ENCODE measurements at regions not wholly inside any gene's neighbourhood (a gene's known extent, or its start where the extent isn't known, plus 50 kb on each side); places are given as distances from the start of the nearest gene placed in this dataset.

DNA sequence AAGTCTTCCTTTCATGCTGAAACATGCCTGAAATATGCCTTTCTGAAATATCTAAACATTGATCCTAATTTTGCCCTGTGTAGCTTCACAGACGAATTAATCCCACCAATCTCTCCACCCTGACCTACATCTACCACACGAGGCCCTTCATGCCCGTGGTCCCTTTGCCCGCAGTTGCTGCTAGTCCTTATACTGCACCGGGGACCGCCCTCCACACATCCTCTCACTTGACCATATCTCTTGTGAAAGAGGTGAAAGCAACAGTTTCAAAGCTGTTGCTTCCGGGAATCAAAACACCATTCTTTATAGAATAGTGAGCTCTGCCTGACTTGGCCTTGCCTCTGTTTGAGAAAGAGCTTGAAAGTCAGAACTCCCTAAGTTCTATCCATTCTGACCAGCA, 499.5 kb downstream of the NTRK3 start:
- H3K23ac ChIP-seq (ENCODE audit: insufficient read length) = no peak overlapping the region
- H2BK15ac ChIP-seq (ENCODE audit: low read length) = no peak overlapping the region
- H3K14ac ChIP-seq (ENCODE audit: insufficient read length) = no peak overlapping the region
- H3K27me3 ChIP-seq (replicated peaks in 1 of 4; ENCODE audit: control insufficient read depth in 3 of 4, extremely low read depth in 1 of 4, insufficient read depth in 3 of 4, low read length in 3 of 4) = no peaks in the 10 kb centered on the region
- ChIA-PET CTCF (ENCODE audit: partially characterized antibody) (interaction anchor here (0.7 to 1.3 kb wide), 2 partner anchors 17 to 133 kb away, joined by 3 read pairs; no protein-coding TSS in a partner anchor), POLR2A (ENCODE audit: partially characterized antibody) (no interaction called here)
- H3K4me1 ChIP-seq (replicated peaks in 1 of 4; ENCODE audit: control insufficient read depth in 3 of 4, insufficient read depth in 4 of 4, low read length in 3 of 4) = no peaks in the 10 kb centered on the region
- no peak overlapping the region for H2BK120ac ChIP-seq (replicated peaks; ENCODE audit: low read depth, low read length)
- H4K5ac ChIP-seq (ENCODE audit: insufficient read length, low read depth, low read length) = no peak overlapping the region
- FAIRE-seq (no peak), DNase-seq (ENCODE audit: low read depth in 1 of 2, low spot score in 2 of 2) (no peak)
- no peak overlapping the region for H4K91ac ChIP-seq (replicated peaks; ENCODE audit: insufficient read length, low read length)
- no peaks in the 10 kb centered on the region for H3K79me2 ChIP-seq (ENCODE audit: control insufficient read depth in 1 of 2, insufficient read depth in 2 of 2, low read length in 2 of 2)
- no peaks in the 10 kb centered on the region for H4K20me1 ChIP-seq (replicated peaks in 1 of 2; ENCODE audit: control insufficient read depth in 1 of 2, insufficient read depth in 2 of 2, low read length in 2 of 2)
- no peak overlapping the region for H3K4ac ChIP-seq (replicated peaks; ENCODE audit: insufficient read length, low read depth, low read length)
- H3K56ac ChIP-seq (replicated peaks; ENCODE audit: insufficient read length, low read depth, low read length) = no peak overlapping the region
- H2BK12ac ChIP-seq (ENCODE audit: low read depth, low read length) = no peak overlapping the region
- H3K36me3 ChIP-seq (ENCODE audit: control insufficient read depth in 2 of 4, insufficient read depth in 4 of 4, low read length in 3 of 4) = no peaks in the 10 kb centered on the region
- TF ChIP-seq, protein P1, sequence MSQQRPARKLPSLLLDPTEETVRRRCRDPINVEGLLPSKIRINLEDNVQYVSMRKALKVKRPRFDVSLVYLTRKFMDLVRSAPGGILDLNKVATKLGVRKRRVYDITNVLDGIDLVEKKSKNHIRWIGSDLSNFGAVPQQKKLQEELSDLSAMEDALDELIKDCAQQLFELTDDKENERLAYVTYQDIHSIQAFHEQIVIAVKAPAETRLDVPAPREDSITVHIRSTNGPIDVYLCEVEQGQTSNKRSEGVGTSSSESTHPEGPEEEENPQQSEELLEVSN (IDR thresholded peaks at IDR 0.05) = no peak
- TF ChIP-seq HDAC6 (IDR thresholded peaks at IDR 0.05; ENCODE audit: low read depth, low read length) (no peak), CREB1 (IDR thresholded peaks at IDR 0.05) (no peak), KDM1A (IDR thresholded peaks at IDR 0.05; ENCODE audit: borderline replicate concordance, low read length) (no peak)
- no peak overlapping the region for H4K8ac ChIP-seq (ENCODE audit: extremely low read depth, insufficient read depth, low read length)
- no peak overlapping the region for H2AFZ ChIP-seq (ENCODE audit: low read length)
- no peak overlapping the region for H3K18ac ChIP-seq (ENCODE audit: extremely low read depth, low read length)
- no peaks in the 10 kb centered on the region for H3K9me3 ChIP-seq (ENCODE audit: insufficient read depth in 2 of 2, low read depth in 1 of 2, low read length in 1 of 2)
- H3K27ac ChIP-seq (ENCODE audit: low read depth, low read length) = no peak overlapping the region
- H2BK20ac ChIP-seq (ENCODE audit: low read length) = no peak overlapping the region
- no peak overlapping the region for H3K9ac ChIP-seq (replicated peaks in 1 of 4; ENCODE audit: extremely low read depth in 1 of 4, low read depth in 3 of 4, low read length in 3 of 4)
- WGBS, 2 experiments (ENCODE audit: extremely low coverage in 1 of 2, insufficient coverage in 1 of 2, insufficient read length in 1 of 2, insufficient replicate concordance in 2 of 2, low coverage in 1 of 2, low lambda C conversion rate in 2 of 2, missing lambda C conversion rate in 1 of 2) = 89% methylated on average over 7 of the region's 7 CpGs; no CpG with 5 or more reads in 1 of the 2 experiments
- H2AK5ac ChIP-seq (ENCODE audit: low read depth, low read length) = no peak overlapping the region
- no peak overlapping the region for H3K4me3 ChIP-seq (ENCODE audit: extremely low read depth in 1 of 4, insufficient read depth in 2 of 4, low read depth in 3 of 4, low read length in 4 of 4)
- H3K23me2 ChIP-seq (ENCODE audit: low read depth, low read length) = no peaks in the 10 kb centered on the region; the same call in 1 of the 2 replicates
- no peak overlapping the region for H2BK5ac ChIP-seq (ENCODE audit: low read depth, low read length)
- no peak overlapping the region for H3K4me2 ChIP-seq (ENCODE audit: insufficient read depth in 1 of 2, low read depth in 2 of 2, low read length in 2 of 2)
- H3K79me1 ChIP-seq (ENCODE audit: low read depth, low read length) = no peaks in the 10 kb centered on the region
